NCI-H774 (cell line): ENCODE measurements at regions not wholly inside any gene's neighbourhood (a gene's known extent, or its start where the extent isn't known, plus 50 kb on each side); places are given as distances from the start of the nearest gene placed in this dataset.

ENCODE experiments used
- DNase-seq: peaks from one replicate; lab custom pipeline; 2025; lab: John Stamatoyannopoulos, UW

DNA sequence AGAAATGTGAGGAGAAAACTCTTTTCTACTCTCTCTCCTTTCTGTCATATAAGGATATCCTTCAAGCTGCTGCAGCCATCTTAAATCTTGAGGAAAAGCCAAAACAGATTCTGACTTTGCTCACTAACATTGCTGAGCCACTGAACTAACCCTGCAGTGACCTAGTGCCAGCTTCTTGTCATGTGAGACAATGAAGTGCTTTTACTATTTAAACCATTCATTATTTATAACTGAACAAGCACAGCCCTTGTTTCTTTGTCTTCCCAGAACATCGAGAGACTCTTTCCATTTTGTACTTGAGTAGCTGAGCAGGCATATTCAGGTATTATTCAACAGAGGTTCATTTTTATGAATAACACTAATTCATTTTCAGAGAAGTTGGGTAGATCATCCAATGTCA is 455.0 kb upstream of the TMPO start:
- DNase-seq, result no peak

DNA sequence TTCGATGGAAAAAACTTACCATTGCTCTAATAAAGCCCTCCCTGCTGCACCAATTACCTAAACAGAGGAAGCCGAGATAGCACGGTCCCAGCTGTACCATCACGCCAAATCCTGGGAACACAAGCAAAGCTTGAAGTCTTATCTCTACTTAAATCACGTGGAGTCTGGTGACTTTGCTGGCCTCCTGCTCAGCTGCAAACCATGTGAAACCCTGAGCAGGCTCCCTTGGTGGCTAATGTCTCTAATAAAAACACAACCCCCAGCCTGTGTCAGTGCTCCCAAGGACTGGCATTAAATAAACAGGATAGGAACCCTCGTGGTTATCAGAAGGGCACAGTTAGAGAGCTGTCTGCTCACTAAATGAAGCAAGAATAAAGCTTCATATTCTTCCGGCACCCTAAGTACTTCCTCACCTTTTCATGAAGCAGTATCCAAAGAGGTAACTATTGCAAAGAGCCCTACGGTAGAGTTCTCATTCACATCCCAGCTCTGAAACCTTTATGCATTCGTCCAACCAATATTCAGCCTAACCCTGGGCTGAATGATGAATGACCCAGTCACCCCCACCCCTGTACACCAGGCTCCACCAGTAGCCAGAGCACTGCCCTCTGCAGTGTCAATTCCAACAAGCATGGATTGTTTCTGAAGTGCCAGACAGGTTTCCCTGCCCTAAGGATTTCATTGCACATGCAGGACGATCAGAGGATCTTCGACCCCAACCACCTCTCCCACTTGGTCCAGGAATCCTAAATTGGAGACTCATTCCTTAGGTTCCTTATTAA is 452.7 kb upstream of the TMPO start:
- DNase-seq, result no peak

DNA sequence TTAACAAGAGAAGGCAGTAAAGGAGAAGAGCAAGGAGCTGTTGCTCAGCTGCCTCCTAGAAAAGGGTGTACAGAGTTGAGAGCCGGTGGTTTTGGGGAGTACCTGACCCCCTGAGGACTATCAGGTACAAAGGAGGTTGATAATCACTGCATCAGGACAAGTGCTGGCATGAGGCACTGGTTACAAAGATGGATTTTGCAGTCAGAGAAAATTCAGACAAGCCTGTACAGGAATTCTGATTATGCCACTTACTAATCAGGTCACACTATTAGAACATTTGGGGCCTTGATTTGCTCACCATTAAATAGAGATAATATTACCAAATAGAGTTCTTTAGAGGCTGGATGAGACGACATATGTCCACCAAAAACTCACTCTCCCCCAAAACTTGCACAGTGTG is 450.9 kb upstream of the TMPO start:
- DNase-seq, result no peak

DNA sequence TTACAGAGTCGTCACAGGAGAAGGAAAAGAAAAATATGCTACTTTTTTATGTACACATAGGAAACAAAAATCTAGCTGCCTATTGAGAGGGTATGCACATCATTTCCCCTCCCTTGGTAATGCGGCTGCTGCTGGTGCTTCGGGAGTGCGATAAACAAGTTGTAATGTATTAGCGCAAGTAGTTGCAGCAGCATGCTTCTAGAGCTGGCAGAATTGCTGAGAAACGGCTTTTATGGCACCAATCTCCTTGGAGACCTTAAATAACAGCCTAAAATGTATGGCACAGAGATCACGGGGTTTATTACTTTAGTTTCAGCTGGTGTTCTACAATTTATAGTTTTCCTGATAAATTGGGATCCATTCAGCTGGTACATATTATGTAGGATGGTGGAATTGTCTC is 447.6 kb upstream of the TMPO start:
- DNase-seq, result no peak

DNA sequence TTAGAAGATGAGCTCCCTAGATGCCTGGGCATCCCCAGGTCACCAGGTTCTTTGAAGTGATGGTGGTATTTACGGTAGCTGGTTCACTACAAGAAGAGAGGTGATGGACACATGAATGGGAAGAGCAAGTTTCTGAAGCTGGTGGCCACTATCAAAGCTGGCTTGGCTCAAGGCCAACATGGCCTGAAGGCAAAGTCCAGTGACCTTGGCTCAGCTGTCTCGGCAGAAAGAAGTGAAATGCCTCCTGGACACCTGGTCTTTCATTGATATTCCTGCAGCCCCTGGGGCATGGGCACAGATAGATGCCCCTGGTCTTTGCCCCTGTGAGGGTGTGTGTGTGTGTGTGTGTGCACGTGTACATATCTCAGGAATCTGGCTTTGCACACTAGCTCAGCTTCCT is 441.8 kb upstream of the TMPO start:
- no peak for DNase-seq

DNA sequence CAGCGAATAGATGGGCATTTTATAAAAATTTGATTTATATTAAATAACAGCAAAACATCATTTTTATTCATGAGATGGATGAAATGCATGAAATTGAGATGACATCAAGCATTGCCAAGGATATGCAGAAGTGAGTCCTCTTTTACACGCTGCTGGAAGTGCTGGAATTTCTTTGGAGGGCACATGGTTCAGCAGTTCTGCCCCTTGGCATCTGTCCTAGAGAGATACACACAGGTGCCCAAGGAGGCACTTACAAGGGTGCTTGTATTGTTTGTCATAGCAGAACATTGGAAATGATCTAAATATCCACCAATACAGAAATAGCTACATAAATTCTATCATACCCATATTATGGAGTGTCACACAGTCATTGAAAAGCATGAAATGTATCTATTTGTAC is 441.1 kb upstream of the TMPO start:
- no peak for DNase-seq

DNA sequence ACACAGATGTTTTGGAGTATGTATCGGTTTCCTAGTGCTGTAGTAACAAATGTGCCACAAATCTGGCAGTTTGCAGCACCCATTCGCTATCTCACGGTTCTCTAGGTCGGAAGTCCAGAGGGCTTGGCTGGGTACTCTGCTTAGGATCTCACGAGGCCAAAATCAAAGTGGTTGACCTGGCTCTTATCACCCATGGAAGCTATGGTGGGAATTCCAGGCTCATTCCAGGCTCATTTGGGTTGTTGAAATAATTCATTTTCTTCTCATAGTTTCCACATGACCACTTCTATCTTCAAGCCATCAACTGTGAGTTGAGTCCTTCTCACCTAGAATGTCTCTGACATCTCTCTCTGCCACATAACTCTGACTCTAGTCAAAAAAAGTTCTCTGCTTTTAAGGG is 431.0 kb upstream of the TMPO start:
- DNase-seq, result no peak

DNA sequence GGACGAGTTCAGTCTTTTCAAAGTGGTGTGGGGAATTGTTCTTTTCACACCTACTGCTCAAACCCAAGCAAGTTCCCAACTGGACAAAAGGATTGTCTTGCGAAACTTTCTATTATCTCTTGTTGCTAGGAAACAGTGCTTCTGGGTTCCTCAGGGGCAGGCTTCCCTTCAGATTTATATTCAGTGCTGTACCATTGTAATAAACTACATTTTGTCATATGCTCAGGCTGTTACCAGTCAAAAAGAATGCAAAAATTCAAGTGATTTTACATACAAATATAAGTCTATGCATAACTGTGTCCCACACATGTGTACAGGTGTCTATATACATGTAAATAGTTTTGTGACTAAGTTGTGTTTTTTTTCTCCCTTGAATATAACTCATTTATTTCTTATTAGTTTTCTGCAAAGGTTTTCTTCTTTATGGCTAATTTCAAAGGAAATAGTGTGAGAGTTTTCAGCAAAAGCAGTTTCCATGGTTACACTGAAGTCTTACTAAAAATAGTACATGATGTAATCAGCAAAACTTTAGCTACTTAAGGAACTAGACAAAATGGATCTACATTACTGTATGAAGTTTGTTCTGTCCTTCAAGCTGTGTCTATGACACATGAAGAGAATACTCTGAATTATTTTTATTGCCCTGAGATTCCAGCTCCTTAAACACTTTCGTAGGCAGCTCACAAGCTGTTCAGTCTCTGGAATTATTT is 430.2 kb upstream of the TMPO start:
- peak; percentile 5 for DNase-seq

DNA sequence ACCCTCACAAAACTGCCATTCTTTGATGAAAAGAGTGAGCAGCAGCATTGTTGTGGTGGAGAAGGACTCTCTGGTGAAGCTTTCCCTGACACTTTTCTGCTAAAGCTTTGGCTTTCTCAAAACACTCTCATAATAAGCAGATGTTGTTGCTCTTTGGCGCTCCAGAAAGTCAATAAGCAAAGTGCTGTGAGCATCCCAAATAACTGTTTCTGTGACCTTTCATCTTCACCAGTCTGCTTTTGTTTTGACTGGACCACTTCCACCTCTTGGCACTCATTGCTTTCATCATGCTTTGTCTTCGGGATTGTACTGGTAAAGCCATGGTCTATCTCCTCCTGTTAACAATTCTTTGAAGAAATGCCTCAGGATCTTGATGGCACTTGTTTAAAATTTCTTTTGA is 424.7 kb upstream of the TMPO start:
- DNase-seq, result no peak

DNA sequence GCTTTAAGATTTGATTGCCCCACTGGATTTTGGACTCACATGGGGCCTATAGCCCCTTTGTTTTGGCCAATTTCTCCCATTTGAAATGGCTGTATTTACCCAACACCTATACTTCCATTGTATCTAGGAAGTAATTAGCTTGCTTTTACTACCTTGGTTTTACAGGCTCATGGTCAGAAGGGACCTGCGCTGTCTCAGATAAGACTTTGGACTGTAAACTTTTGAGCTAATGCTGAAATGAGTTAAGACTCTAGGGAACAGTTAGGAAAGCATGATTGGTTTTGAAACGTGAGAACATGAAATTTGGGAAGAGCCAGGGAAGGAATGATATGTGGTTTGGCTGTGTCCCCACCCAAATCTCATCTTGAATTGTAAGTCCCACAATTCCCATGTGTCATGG is 419.0 kb upstream of the TMPO start:
- no peak for DNase-seq

DNA sequence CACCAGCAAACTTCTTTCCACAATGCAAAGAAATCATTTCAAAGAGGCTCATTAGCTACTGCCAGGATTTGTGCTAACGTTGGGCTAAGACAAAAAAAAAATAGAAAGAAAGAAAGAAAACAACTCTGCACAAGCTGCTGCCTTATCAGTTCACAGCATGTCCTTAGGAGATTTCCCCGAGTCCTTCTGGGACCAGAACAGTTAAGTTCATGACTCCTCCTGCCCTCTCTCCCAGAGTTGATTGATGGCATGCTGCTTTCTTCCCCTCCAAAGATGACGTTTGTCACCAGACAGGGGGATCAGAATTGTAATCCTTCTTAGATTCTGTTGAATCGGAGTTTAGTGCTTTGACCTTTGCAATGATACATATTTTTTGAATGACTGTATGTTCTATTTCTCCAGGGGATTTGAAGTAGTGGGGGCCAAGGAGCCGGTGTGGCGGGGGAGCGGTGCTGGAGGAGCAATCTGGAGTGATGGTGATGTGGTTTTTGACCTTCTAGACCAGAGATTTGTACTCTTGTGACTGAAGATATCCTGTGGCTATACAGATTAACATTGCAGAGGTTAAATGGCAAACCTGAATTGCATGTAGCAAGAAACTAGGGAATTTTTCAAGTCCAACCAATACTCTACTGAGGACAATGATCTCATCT is 409.2 kb upstream of the TMPO start:
- no peak for DNase-seq

DNA sequence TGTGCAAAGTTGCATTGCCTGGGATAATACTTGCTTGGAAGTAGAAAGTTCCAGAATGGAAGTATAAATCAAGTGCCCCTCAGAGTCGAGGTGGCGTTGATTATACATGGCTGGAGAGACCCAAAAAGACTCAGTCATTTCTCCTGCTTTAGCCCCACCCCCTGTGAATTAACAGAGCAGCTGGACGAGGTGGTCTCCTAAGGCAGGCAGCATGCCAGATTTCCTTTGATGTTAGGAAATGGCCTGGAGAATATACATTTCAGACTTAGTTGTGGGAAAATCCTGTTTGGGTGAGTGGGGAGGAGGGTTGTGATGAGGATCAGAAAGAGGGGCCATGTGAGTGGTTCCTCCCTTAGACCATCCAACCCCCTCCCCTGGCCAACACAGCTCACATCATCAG is 406.1 kb upstream of the TMPO start:
- no peak for DNase-seq

DNA sequence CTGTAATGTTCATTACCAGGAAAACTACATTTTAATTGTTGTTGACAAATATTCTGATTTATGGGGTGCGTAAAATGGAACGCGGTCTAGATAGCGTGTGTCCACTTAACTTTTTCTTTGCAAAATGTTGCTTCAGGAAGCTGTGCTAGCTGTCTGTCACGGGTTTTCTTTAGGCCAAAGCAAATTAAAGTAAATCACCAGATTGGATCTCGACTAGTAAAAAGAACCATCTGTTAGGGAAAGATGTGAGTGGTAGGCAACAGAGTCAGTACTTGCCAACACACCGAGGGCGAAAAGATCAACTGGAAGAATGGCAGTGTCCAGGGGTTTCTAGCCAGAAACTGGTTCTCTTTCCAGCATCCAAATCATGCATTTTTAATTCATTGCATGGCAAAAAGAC is 404.9 kb upstream of the TMPO start:
- DNase-seq, result no peak

DNA sequence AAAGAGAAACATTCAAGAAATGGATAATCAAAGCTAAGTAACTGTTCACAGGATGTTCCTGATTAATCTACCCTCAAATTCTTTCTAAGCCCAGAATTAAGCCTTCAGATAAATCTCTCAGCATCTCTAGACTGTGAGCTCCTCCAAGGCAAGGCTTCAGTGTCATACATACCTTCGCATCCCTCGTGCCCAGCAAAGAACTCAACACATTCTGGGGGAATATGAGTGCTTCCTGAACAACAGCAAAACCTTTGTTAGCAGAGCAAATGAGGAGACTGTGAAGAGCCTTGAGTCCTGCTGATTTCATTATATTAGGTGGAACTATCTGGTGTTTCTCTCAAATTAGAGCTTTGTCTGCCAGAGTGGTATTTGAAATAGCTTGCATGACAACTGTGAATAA is 401.8 kb upstream of the TMPO start:
- DNase-seq, result no peak

DNA sequence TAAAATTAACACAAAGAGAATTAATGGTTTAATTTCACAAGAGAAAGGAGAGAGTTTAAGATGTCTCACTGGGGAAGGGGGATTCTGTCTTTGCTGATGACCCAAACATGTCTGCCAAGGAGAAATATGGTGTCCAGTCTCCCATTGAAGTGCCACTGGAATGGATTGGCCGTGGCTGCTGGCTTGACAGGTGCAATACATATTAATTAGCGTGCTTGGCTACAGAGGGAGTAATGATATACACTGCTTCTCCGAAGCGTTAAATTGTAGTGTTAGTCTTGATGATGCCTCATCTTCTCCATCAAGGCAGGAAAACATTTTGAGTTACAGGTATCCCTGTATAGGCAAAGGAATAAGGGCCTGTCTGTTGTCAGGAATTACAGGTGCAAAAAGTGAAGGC is 393.4 kb upstream of the TMPO start:
- no peak for DNase-seq

DNA sequence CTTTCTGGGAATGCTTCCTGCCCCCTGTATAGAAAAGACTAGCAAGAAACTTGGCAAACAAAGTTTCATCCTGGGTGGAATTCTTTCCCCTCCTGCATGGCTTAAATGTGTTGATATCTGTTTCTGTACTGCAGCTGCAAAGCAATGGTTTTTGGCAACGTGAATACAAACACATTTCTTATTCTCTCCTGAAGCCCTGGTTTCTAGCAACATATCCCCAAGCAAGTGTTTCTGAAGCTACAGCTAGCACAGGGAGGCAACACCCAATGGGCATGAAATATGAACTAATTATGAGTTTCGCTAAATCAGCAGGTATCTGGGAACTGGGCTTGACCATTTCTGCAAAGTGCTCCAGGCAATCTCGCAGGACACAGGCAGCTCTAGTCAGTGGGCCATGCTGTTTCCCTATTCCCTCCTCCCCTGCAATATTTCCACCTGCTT is 392.3 kb upstream of the TMPO start:
- DNase-seq, result no peak

DNA sequence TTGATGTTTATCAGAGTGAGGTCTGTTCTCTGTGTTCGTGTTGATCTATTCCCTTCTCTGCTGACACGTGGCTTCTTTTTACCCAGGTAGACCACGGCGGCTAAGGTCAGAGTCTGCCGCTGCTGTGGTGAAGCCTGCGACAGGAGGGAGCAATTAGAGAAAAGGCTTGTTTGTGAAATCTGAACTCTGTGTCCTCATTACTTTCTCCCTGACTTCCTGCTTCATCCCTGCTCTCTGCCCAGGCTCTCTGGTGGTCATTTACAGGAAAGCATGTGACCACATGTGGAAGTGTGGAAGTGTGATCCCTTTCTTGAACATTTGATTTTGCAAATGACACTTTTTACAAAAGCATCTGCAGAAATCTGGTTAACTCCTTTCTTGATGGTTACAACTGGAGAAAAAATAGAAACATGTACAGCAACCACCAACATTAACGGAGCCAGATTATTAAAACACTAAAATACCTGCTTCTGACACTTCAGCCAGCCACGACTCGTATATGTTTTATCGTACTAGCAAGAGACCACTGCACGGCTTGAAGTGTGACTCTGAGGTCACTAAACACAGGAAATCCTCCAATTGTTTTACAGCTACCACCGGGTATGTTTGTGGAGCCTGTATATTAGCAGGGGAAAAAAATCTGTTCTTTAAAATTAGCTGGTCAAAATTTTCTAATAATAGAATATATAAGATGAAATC is 388.6 kb upstream of the TMPO start:
- no peak for DNase-seq

DNA sequence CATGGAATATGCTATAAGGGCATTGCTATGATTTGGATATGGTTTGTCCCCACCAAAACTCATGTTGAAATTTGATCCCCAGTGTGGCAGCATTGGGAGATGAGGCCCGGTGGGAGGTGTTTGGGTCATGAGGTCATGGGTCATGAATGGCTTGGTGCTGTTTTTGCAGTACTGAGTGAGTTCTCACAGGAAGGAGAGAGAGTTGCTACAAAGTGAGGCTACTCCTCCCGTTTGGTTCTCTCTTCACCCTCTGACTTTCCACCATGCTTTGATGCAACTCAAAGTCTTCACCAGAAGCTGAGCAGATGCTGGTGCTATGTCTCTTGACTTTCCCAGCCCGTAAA is 388.1 kb upstream of the TMPO start:
- no peak for DNase-seq

DNA sequence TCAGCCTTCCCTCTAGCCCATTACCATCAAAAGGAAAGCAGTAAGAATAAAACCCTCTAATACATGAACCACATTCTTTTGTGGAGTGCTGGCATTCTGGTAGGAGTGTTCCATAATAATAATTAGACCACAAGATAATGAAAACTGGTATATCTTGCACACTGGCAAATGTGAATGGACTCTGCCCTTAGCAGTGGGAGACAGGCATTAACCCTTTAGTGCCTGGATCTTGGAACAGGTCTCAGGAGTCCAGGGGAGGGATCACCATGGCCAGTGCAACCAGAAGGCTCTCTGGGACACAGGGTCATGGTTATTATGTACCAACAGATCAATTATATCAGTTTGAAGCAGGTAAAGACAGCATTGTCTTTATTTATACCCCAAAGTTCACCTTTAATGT is 387.5 kb upstream of the TMPO start:
- no peak for DNase-seq

DNA sequence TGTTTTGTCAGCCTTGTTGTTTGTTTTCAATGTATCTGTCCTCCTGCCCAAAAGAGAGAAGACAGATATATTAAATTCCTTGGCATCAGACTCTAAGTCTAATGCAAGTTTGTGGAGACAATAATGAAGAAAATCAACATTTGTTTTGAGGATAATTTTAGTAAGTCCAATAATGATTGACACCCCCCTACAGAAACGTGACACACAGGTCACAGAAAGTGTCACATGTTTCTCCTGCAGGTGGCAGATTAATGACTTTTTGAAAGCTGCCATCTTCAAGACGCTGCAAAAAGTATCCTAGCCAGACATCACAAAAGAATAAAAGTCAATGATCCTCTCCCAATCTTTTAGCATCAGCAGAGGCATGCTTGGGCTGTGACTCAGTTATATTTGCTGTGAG is 378.8 kb upstream of the TMPO start:
- no peak for DNase-seq

DNA sequence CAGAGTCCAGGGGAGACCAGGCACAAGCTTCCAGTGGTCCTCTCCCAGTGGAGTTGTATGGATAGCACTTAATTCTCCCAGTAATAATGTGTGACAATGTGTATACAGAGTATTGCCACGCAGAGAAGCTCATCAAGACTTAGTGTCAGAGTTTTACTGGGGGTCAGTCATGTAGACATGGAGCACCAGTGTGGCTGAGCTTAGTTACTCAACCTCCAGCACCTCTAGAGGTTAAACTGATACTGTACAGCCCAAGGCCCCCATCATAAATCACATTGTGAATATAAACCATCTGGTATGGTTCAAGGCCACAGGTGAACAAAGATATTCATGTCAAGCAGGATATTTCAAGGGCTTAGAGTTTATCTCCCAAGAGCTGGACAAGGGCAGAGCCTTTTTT is 378.1 kb upstream of the TMPO start:
- DNase-seq, result no peak

DNA sequence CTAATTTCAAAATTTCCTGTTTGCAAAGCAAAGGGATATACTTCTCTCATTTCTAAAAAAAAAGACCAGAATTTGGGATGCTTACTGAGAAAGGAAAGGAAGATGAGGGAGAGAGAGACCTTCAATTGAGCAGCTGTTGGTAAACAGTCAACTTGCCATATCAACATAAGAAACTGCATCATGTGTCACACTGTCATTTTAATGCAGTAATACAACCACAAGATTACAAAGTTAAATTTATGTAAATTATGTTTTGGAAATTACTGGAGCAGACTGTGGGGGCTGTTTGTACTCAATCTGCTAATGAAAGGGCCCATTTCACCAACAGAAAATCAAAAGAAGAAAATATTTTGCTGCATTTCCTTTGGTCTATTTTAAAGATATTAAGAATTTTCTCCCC is 370.4 kb upstream of the TMPO start:
- DNase-seq, result no peak

DNA sequence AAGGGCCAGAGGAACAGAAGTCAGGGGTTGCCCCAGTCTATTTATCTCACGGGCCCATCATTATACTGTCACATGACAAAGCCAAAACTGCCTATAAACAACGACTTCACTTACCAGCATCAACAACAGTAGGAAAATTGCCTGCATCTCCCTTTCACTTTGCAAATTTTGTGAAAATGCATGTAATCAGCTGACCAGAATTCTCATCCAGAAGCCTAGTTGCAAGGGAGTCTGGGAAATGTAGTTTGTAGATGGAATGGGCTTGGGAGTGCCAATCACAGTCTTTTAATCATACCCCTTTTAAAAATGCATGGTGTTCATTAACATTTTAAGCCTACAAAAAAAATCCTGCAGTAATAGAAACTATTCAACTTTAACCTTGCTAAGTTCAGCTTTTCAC is 369.3 kb upstream of the TMPO start:
- DNase-seq, result no peak
